ENCODE measurements at regions not wholly inside any gene's neighbourhood (a gene's known extent, or its start where the extent isn't known, plus 50 kb on each side); places are given as distances from the start of the nearest gene placed in this dataset.

GRCh38 chr3:189455641-189456417 is 175.4 kb upstream of the TP63 start:
- no peak overlapping the region for H3K4me3 ChIP-seq
- no peaks in the 10 kb centered on the region for H3K4me1 ChIP-seq (ENCODE audit: low read depth)
- H3K36me3 ChIP-seq (ENCODE audit: low read depth), result no peaks in the 10 kb centered on the region
- no peak for TF ChIP-seq CTCF (IDR thresholded peaks at IDR 0.05)
- intact Hi-C loops (cut with DNase I, micrococcal nuclease), result no loop called here
- H3K9me3 ChIP-seq, result no peaks in the 10 kb centered on the region
- no peak for ATAC-seq
- no peak for DNase-seq

GRCh38 chr3:189457201-189457607 is 174.0 kb upstream of the TP63 start:
- H3K9me3 ChIP-seq, result no peaks in the 10 kb centered on the region
- no peak overlapping the region for H3K4me3 ChIP-seq
- no peaks in the 10 kb centered on the region for H3K4me1 ChIP-seq (ENCODE audit: low read depth)
- intact Hi-C loops (cut with DNase I, micrococcal nuclease), result no loop called here
- DNase-seq (no peak), ATAC-seq (no peak)
- TF ChIP-seq CTCF (IDR thresholded peaks at IDR 0.05), result no peak
- no peaks in the 10 kb centered on the region for H3K36me3 ChIP-seq (ENCODE audit: low read depth)

GRCh38 chr3:189457631-189458412 is 173.4 kb upstream of the TP63 start:
- H3K4me3 ChIP-seq, result no peak overlapping the region
- no peaks in the 10 kb centered on the region for H3K36me3 ChIP-seq (ENCODE audit: low read depth)
- no peaks in the 10 kb centered on the region for H3K9me3 ChIP-seq
- intact Hi-C loops (cut with DNase I, micrococcal nuclease), result no loop called here
- H3K4me1 ChIP-seq (ENCODE audit: low read depth), result no peaks in the 10 kb centered on the region
- DNase-seq (no peak), ATAC-seq (no peak)
- TF ChIP-seq CTCF (IDR thresholded peaks at IDR 0.05), result no peak

- ATAC-seq (no peak), DNase-seq (no peak)
- no peak for TF ChIP-seq CTCF (IDR thresholded peaks at IDR 0.05)
- Histone ChIP-seq H3K4me1 (ENCODE audit: low read depth) (no peaks in the 10 kb centered on the region), H3K9me3 (no peaks in the 10 kb centered on the region), H3K36me3 (ENCODE audit: low read depth) (no peaks in the 10 kb centered on the region), H3K4me3 (no peak overlapping the region)
- intact Hi-C loops (cut with DNase I, micrococcal nuclease), result no loop called here
These were observed 172.7 kb upstream of the TP63 start for GRCh38 chr3:189458528-189458927.

- ATAC-seq (no peak), DNase-seq (no peak)
- no peak for TF ChIP-seq CTCF (IDR thresholded peaks at IDR 0.05)
- no peaks in the 10 kb centered on the region for H3K4me1 ChIP-seq (ENCODE audit: low read depth)
- H3K9me3 ChIP-seq, result no peaks in the 10 kb centered on the region
- H3K4me3 ChIP-seq, result no peak overlapping the region
- intact Hi-C loops (cut with DNase I, micrococcal nuclease), result no loop called here
- H3K36me3 ChIP-seq (ENCODE audit: low read depth), result no peaks in the 10 kb centered on the region
These were observed 172.0 kb upstream of the TP63 start for GRCh38 chr3:189459231-189459630.
